ENCODE measurements at regions not wholly inside any gene's neighbourhood (a gene's known extent, or its start where the extent isn't known, plus 50 kb on each side); places are given as distances from the start of the nearest gene placed in this dataset.
A peak's percentile ranks its signal among the peaks of the same experiment; 100 is the strongest.

- in situ Hi-C loops (cut with HindIII; ENCODE audit: low pct_unique_long_range_greater_than_20kb, low sequenced_read_pairs), result no loop called here
- no peak for DNase-seq (ENCODE audit: low read depth in 1 of 2, low spot score in 1 of 2)
- TF ChIP-seq JUND (IDR thresholded peaks at IDR 0.05; ENCODE audit: low read depth), result no peak
Observed at GRCh38 chr11:27968461-27968860, 139.5 kb downstream of the KIF18A start.

- no peak for DNase-seq (ENCODE audit: low read depth in 1 of 2, low spot score in 1 of 2)
- in situ Hi-C loops (cut with HindIII; ENCODE audit: low pct_unique_long_range_greater_than_20kb, low sequenced_read_pairs), result no loop called here
- no peak for TF ChIP-seq JUND (IDR thresholded peaks at IDR 0.05; ENCODE audit: low read depth)
Observed at GRCh38 chr11:27965559-27965958, 142.4 kb downstream of the KIF18A start.

GRCh38 chr11:27963370-27963769, 144.6 kb downstream of the KIF18A start:
- in situ Hi-C loops (cut with HindIII; ENCODE audit: low pct_unique_long_range_greater_than_20kb, low sequenced_read_pairs), result no loop called here
- DNase-seq (ENCODE audit: low read depth in 1 of 2, low spot score in 1 of 2), result no peak
- no peak for TF ChIP-seq JUND (IDR thresholded peaks at IDR 0.05; ENCODE audit: low read depth)

- no peak for TF ChIP-seq JUND (IDR thresholded peaks at IDR 0.05; ENCODE audit: low read depth)
- in situ Hi-C loops (cut with HindIII; ENCODE audit: low pct_unique_long_range_greater_than_20kb, low sequenced_read_pairs), result no loop called here
- no peak for DNase-seq (ENCODE audit: low read depth in 1 of 2, low spot score in 1 of 2)
Observed at GRCh38 chr11:27949951-27950738, 157.8 kb downstream of the KIF18A start.

- no peak for TF ChIP-seq JUND (IDR thresholded peaks at IDR 0.05; ENCODE audit: low read depth)
- DNase-seq (ENCODE audit: low read depth in 1 of 2, low spot score in 1 of 2), result no peak
- in situ Hi-C loops (cut with HindIII; ENCODE audit: low pct_unique_long_range_greater_than_20kb, low sequenced_read_pairs), result no loop called here
Observed at GRCh38 chr11:27945348-27945747, 162.6 kb downstream of the KIF18A start.

GRCh38 chr11:27938011-27938410, 169.9 kb downstream of the KIF18A start:
- no peak for TF ChIP-seq JUND (IDR thresholded peaks at IDR 0.05; ENCODE audit: low read depth)
- in situ Hi-C loops (cut with HindIII; ENCODE audit: low pct_unique_long_range_greater_than_20kb, low sequenced_read_pairs), result no loop called here
- no peak for DNase-seq (ENCODE audit: low read depth in 1 of 2, low spot score in 1 of 2)

GRCh38 chr11:27934830-27935145, 173.2 kb downstream of the KIF18A start:
- in situ Hi-C loops (cut with HindIII; ENCODE audit: low pct_unique_long_range_greater_than_20kb, low sequenced_read_pairs), result no loop called here
- 0 out of 2 replicates have a peak, but pooled peaks have one; percentile 19 for TF ChIP-seq JUND (IDR thresholded peaks at IDR 0.05; ENCODE audit: low read depth)
- peak in 1 of 2 experiments; percentile 24 for DNase-seq (ENCODE audit: low read depth in 1 of 2, low spot score in 1 of 2)

- no peak for DNase-seq (ENCODE audit: low read depth in 1 of 2, low spot score in 1 of 2)
- in situ Hi-C loops (cut with HindIII; ENCODE audit: low pct_unique_long_range_greater_than_20kb, low sequenced_read_pairs), result no loop called here
- TF ChIP-seq JUND (IDR thresholded peaks at IDR 0.05; ENCODE audit: low read depth), result no peak
Observed at GRCh38 chr11:27933992-27934829, 173.7 kb downstream of the KIF18A start.

GRCh38 chr11:27931770-27932169, 176.2 kb downstream of the KIF18A start:
- in situ Hi-C loops (cut with HindIII; ENCODE audit: low pct_unique_long_range_greater_than_20kb, low sequenced_read_pairs), result no loop called here
- DNase-seq (ENCODE audit: low read depth in 1 of 2, low spot score in 1 of 2), result no peak
- TF ChIP-seq JUND (IDR thresholded peaks at IDR 0.05; ENCODE audit: low read depth), result no peak

- in situ Hi-C loops (cut with HindIII; ENCODE audit: low pct_unique_long_range_greater_than_20kb, low sequenced_read_pairs), result no loop called here
- no peak for TF ChIP-seq JUND (IDR thresholded peaks at IDR 0.05; ENCODE audit: low read depth)
Observed at GRCh38 chr11:27930946-27931345, 177.0 kb downstream of the KIF18A start.

GRCh38 chr11:27928809-27929208, 179.1 kb downstream of the KIF18A start:
- no peak for DNase-seq (ENCODE audit: low read depth in 1 of 2, low spot score in 1 of 2)
- no peak for TF ChIP-seq JUND (IDR thresholded peaks at IDR 0.05; ENCODE audit: low read depth)
- in situ Hi-C loops (cut with HindIII; ENCODE audit: low pct_unique_long_range_greater_than_20kb, low sequenced_read_pairs), result no loop called here

More at GRCh38 chr11:27930946-27931345, 177.0 kb downstream of the KIF18A start:
- no peak for DNase-seq (ENCODE audit: low read depth in 1 of 2, low spot score in 1 of 2)

- in situ Hi-C loops (cut with HindIII; ENCODE audit: low pct_unique_long_range_greater_than_20kb, low sequenced_read_pairs), result no loop called here
- DNase-seq (ENCODE audit: low read depth in 1 of 2, low spot score in 1 of 2), result no peak
- no peak for TF ChIP-seq JUND (IDR thresholded peaks at IDR 0.05; ENCODE audit: low read depth)
Observed at GRCh38 chr11:27926981-27927481, 180.9 kb downstream of the KIF18A start.

- DNase-seq (ENCODE audit: low read depth in 1 of 2, low spot score in 1 of 2), result no peak
- in situ Hi-C loops (cut with HindIII; ENCODE audit: low pct_unique_long_range_greater_than_20kb, low sequenced_read_pairs), result no loop called here
- TF ChIP-seq JUND (IDR thresholded peaks at IDR 0.05; ENCODE audit: low read depth), result no peak
Observed at GRCh38 chr11:27926486-27926885, 181.5 kb downstream of the KIF18A start.

Data from T47D (cell line).